Hepatocyte (in vitro differentiated cells): ENCODE measurements at regions not wholly inside any gene's neighbourhood (a gene's known extent, or its start where the extent isn't known, plus 50 kb on each side); places are given as distances from the start of the nearest gene placed in this dataset.

Source experiments
- EZH2 ChIP-seq: fragments of 200-600 bp; sonication (generic); IDR thresholded peaks from 2 replicates; pipeline ENCODE4 v1.6.1; 2016; ENCODE audit warnings: antibody characterized with exemption, mild to moderate bottlenecking, borderline replicate concordance
- EZH2phosphoT487 ChIP-seq: fragments of 200-600 bp; sonication (generic); IDR thresholded peaks from one replicate; pipeline ENCODE4 v1.6.1; 2018; ENCODE audit warnings: antibody characterized with exemption, mild to moderate bottlenecking, low read depth, moderate library complexity; ENCODE audit not compliant: unreplicated experiment, severe bottlenecking
- TF ChIP-seq, protein P1 (sequence below): fragments of 200-600 bp; sonication (generic); IDR thresholded peaks from 2 replicates; pipeline ENCODE4 v1.5.1; 2016; ENCODE audit warnings: antibody characterized with exemption, mild to moderate bottlenecking; ENCODE audit not compliant: poor library complexity

DNA sequence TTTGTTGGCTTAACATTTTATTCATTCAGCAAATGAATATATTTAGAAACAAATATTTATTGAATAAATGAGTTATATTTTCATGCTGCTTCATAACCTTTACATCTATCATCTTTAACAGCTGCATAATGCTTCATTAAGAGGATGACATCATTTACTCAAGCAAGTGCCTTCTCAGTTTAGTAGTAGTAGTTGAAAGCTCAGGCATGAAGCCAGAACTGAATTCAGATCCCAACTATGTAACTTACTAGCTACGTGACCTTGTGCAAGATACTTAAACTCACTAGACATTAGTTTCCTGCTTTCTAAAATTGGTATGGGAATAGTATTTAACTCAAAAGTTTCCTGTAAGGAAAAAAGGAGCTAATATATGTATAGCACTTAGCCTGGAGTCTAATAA, 90.3 kb downstream of the TMPRSS5 start:
- TF ChIP-seq, protein P1, sequence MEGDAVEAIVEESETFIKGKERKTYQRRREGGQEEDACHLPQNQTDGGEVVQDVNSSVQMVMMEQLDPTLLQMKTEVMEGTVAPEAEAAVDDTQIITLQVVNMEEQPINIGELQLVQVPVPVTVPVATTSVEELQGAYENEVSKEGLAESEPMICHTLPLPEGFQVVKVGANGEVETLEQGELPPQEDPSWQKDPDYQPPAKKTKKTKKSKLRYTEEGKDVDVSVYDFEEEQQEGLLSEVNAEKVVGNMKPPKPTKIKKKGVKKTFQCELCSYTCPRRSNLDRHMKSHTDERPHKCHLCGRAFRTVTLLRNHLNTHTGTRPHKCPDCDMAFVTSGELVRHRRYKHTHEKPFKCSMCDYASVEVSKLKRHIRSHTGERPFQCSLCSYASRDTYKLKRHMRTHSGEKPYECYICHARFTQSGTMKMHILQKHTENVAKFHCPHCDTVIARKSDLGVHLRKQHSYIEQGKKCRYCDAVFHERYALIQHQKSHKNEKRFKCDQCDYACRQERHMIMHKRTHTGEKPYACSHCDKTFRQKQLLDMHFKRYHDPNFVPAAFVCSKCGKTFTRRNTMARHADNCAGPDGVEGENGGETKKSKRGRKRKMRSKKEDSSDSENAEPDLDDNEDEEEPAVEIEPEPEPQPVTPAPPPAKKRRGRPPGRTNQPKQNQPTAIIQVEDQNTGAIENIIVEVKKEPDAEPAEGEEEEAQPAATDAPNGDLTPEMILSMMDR = no peak
- TF ChIP-seq EZH2 (no peak), EZH2phosphoT487 (no peak)
